Endothelial cell of umbilical vein (primary cell): ENCODE measurements at regions not wholly inside any gene's neighbourhood (a gene's known extent, or its start where the extent isn't known, plus 50 kb on each side); places are given as distances from the start of the nearest gene placed in this dataset.

Experiments
- BruUV-seq: library from RNA; stranded (reverse); fragments of 400-500 nt; replicated peaks from 2 replicates; lab custom pipeline; 2021; lab: Mats Ljungman, UMichigan
- CTCF ChIA-PET: fragments of 300-600, 350-600 bp; sonication (Branson Sonifier 250); formaldehyde crosslinking; loops from one replicate; lab custom pipeline; 2021; ENCODE audit warnings: antibody characterized with exemption, inconsistent platforms; lab: Charles Lee
- POLR2A ChIA-PET: fragments of 300-600, 350-600 bp; sonication (Branson Sonifier 250); formaldehyde crosslinking; loops from one replicate; lab custom pipeline; 2021; ENCODE audit warnings: antibody characterized with exemption, inconsistent platforms; lab: Charles Lee
- DNase-seq: peaks from one replicate; pipeline ENCODE4 v3.0.0-alpha.2; 2011; ENCODE audit warnings: low read depth, low spot score
- FAIRE-seq: peaks from 2 replicates; lab custom pipeline; 2011; peaks lifted over from hg19 to GRCh38; lab: Jason Lieb, UNC
- H2AFZ ChIP-seq: 2 replicates; pipeline ENCODE4 v1.6.0; 2012; ENCODE audit warnings: low read depth, low read length, control low read depth, inconsistent platforms
- H3K27ac ChIP-seq: 2 replicates; pipeline ENCODE4 v1.5.1; 2011; ENCODE audit warnings: low read depth, mild to moderate bottlenecking, control low read depth, low read length, moderate library complexity; ENCODE audit not compliant: insufficient read depth
- H3K27me3 ChIP-seq, 2 experiments: 2 replicates each; pipeline versions ENCODE4 v1.6.0 to v1.6.1; 2011; ENCODE audit warnings: low read length in 2 of 2, mixed read lengths in 1 of 2; ENCODE audit not compliant: control insufficient read depth in 2 of 2, insufficient read depth in 2 of 2
- H3K36me3 ChIP-seq, 2 experiments: 2 replicates in 1 of 2; 3 replicates in 1 of 2; pipeline ENCODE4 v1.5.1; 2011; ENCODE audit warnings: low read length in 2 of 2, mild to moderate bottlenecking in 1 of 2, moderate library complexity in 1 of 2; ENCODE audit not compliant: control insufficient read depth in 2 of 2, insufficient read depth in 2 of 2; ENCODE audit errors: extremely low read depth in 1 of 2
- H3K4me1 ChIP-seq: 3 replicates; pipeline ENCODE4 v1.5.1; 2011; ENCODE audit warnings: mild to moderate bottlenecking, low read length; ENCODE audit not compliant: control insufficient read depth, insufficient read depth; ENCODE audit errors: extremely low read depth
- H3K4me2 ChIP-seq: 2 replicates; pipeline ENCODE4 v1.6.1; 2011; ENCODE audit warnings: low read length, control low read depth, mixed read lengths; ENCODE audit not compliant: insufficient read depth
- H3K4me3 ChIP-seq, 3 experiments: fragments of 200-600 bp in 1 of 3; sonication (generic), shearing (Covaris generic) in 1 of 3; replicated peaks in 1 of 3; 2 replicates each; pipeline ENCODE4 v1.5.1; 2011 to 2016; ENCODE audit warnings: control low read depth in 3 of 3, low read length in 3 of 3, mild to moderate bottlenecking in 2 of 3, inconsistent platforms in 1 of 3, low read depth in 1 of 3, moderate library complexity in 1 of 3; ENCODE audit not compliant: insufficient read depth in 1 of 3
- H3K79me2 ChIP-seq: 2 replicates; pipeline ENCODE4 v1.6.0; 2012; ENCODE audit warnings: low read length, inconsistent platforms; ENCODE audit not compliant: control insufficient read depth, insufficient read depth
- H3K9ac ChIP-seq: replicated peaks from 2 replicates; pipeline ENCODE3; 2011; ENCODE audit warnings: low read length, control low read depth; ENCODE audit not compliant: insufficient read depth; ENCODE audit errors: extremely low read depth
- H3K9me1 ChIP-seq: replicated peaks from 3 replicates; pipeline ENCODE4 v1.6.0; 2011; ENCODE audit warnings: mild to moderate bottlenecking, low read length; ENCODE audit not compliant: control insufficient read depth, insufficient read depth; ENCODE audit errors: extremely low read depth
- H3K9me3 ChIP-seq: replicated peaks from 2 replicates; pipeline ENCODE4 v1.5.1; 2012; ENCODE audit warnings: low read length, inconsistent platforms; ENCODE audit not compliant: control insufficient read depth, insufficient read depth
- H4K20me1 ChIP-seq: replicated peaks from 2 replicates; pipeline ENCODE3; 2011; ENCODE audit warnings: mild to moderate bottlenecking, low read length; ENCODE audit not compliant: control insufficient read depth, insufficient read depth; ENCODE audit errors: extremely low read depth
- CTCF ChIP-seq, 2 donors: IDR thresholded peaks; 1 replicate in 1 of 2; 2 replicates in 1 of 2; pipeline ENCODE4 v1.5.1; 2011; ENCODE audit warnings: low read length in 2 of 2, mild to moderate bottlenecking in 2 of 2, moderate library complexity in 2 of 2, control low read depth in 1 of 2, inconsistent platforms in 1 of 2, low read depth in 1 of 2; ENCODE audit not compliant: insufficient read depth in 1 of 2; ENCODE audit errors: extremely low read depth in 1 of 2
- EZH2 ChIP-seq: IDR thresholded peaks from 2 replicates; pipeline ENCODE4 v1.6.1; 2012; ENCODE audit warnings: borderline replicate concordance, low read depth, mild to moderate bottlenecking, moderate library complexity, low read length, inconsistent platforms; ENCODE audit not compliant: severe bottlenecking
- FOS ChIP-seq: IDR thresholded peaks from 2 replicates; pipeline ENCODE4 v1.6.1; 2011; ENCODE audit warnings: mild to moderate bottlenecking, low read length, moderate library complexity, borderline replicate concordance; ENCODE audit not compliant: insufficient read depth
- GATA2 ChIP-seq: IDR thresholded peaks from 2 replicates; pipeline ENCODE4 v1.7.0; 2011; ENCODE audit warnings: low read depth, mild to moderate bottlenecking, moderate library complexity, mixed read lengths, low read length; ENCODE audit not compliant: insufficient read length, insufficient read depth
- JUN ChIP-seq: IDR thresholded peaks from 2 replicates; pipeline ENCODE4 v1.6.1; 2011; ENCODE audit warnings: borderline replicate concordance, low read depth; ENCODE audit not compliant: insufficient read length, insufficient read depth
- MAX ChIP-seq: IDR thresholded peaks from 2 replicates; pipeline ENCODE4 v1.6.1; 2011; ENCODE audit not compliant: insufficient read depth, insufficient read length
- MYC ChIP-seq: IDR thresholded peaks from one replicate; pipeline ENCODE4 v1.6.1; 2011; ENCODE audit warnings: mild to moderate bottlenecking, low read depth, low read length
- POLR2A ChIP-seq: IDR thresholded peaks from 2 replicates; pipeline ENCODE4 v1.6.1; 2012; ENCODE audit warnings: low read depth, mild to moderate bottlenecking, control low read depth, low read length
- POLR2AphosphoS5 ChIP-seq: IDR thresholded peaks from 2 replicates; pipeline ENCODE4 v1.6.1; 2012; ENCODE audit warnings: low read depth, mild to moderate bottlenecking, control low read depth, low read length, moderate library complexity; ENCODE audit not compliant: insufficient read depth
- dilution Hi-C: fragments of 300-500 bp; cut with MboI; formaldehyde crosslinking; loops from one replicate; pipeline ENCODE4 v1.15.0; 2019; ENCODE audit warnings: low sequenced_read_pairs; ENCODE audit not compliant: extremely low pct_ligation_motif_present
- intact Hi-C: fragments of 100-400 bp; cut with micrococcal nuclease; formaldehyde crosslinking; loops from one replicate; pipeline ENCODE4 v1.10.0; 2022

- dilution Hi-C loops = no loop called here
- H3K27me3 ChIP-seq = no peaks in the 10 kb centered on the region
- H3K9me3 ChIP-seq = no peaks in the 10 kb centered on the region
- no peaks in the 10 kb centered on the region for H4K20me1 ChIP-seq
- no peak overlapping the region for H3K9ac ChIP-seq
- no peak overlapping the region for H3K4me3 ChIP-seq
- no TSS peak for BruUV-seq
- no peak for FAIRE-seq
- H3K4me2 ChIP-seq = no peak overlapping the region
- no peak for DNase-seq
- intact Hi-C loops = no loop called here
- no peak for TF ChIP-seq EZH2
- no peak for TF ChIP-seq MAX
- no peak for TF ChIP-seq GATA2
- TF ChIP-seq JUN = no peak
- no peak for TF ChIP-seq POLR2A
- TF ChIP-seq FOS = no peak
- no peak for TF ChIP-seq CTCF (IDR thresholded peaks at IDR 0.05; ENCODE audit: extremely low read depth in 1 of 2, insufficient read depth in 1 of 2, low read depth in 1 of 2, low read length in 2 of 2)
- no peak for TF ChIP-seq POLR2AphosphoS5
- TF ChIP-seq MYC = no peak
- H3K9me1 ChIP-seq = no peaks in the 10 kb centered on the region
- ChIA-PET CTCF (interaction anchor here (1.2 kb wide), 1 partner anchor 205 kb away, joined by 3 read pairs; no protein-coding TSS in a partner anchor), POLR2A (no interaction called here)
- no peaks in the 10 kb centered on the region for H3K79me2 ChIP-seq
- H3K27ac ChIP-seq = no peak overlapping the region
- H3K4me1 ChIP-seq = peaks cover 6% of the 10 kb centered on the region
- H2AFZ ChIP-seq = no peak overlapping the region
- no peaks in the 10 kb centered on the region for H3K36me3 ChIP-seq
These were observed 104.0 kb upstream of the BOD1 start for GRCh38 chr5:173720286-173720952.
